HCT116 (cell line): ENCODE measurements at regions not wholly inside any gene's neighbourhood (a gene's known extent, or its start where the extent isn't known, plus 50 kb on each side); places are given as distances from the start of the nearest gene placed in this dataset.

ENCODE experiments used
- ATAC-seq: fragments of 200-7000 bp; cut with Tn5 transposase; 2 replicates; pipeline ENCODE4 v1.9.1; 2020; ENCODE audit warnings: mild to moderate bottlenecking, moderate library complexity
- BruUV-seq: library from RNA; stranded (reverse); fragments of 400-500 nt; replicated peaks from 2 replicates; lab custom pipeline; 2021; lab: Mats Ljungman, UMichigan
- CTCF ChIA-PET: fragments of 300-600 bp; sonication (Branson Sonifier 250); formaldehyde crosslinking; loops from one replicate; lab custom pipeline; 2021; ENCODE audit warnings: antibody characterized with exemption; lab: Charles Lee
- POLR2A ChIA-PET: fragments of 300-600, 350-600 bp; sonication (Branson Sonifier 250); formaldehyde crosslinking; loops from one replicate; lab custom pipeline; 2021; ENCODE audit warnings: antibody characterized with exemption; lab: Charles Lee
- RAD21 ChIA-PET, 2 experiments: fragments of 300-600 bp; sonication (Branson Sonifier 250); formaldehyde crosslinking; loops; one replicate each; lab custom pipeline; 2023; ENCODE audit warnings: low total read pairs in 2 of 2; ENCODE audit not compliant: uncharacterized antibody in 2 of 2, unreplicated experiment in 2 of 2, low non-redundant PET in 1 of 2; lab: Charles Lee
- DNase-seq: peaks from one replicate; pipeline ENCODE4 v3.0.0-alpha.2; 2010; ENCODE audit warnings: low read depth, low spot score
- H2AFZ ChIP-seq: fragments of 200-600 bp; shearing (Covaris generic), sonication (generic); 2 replicates; pipeline ENCODE4 v1.6.1; 2017; ENCODE audit warnings: low read depth, mixed run types, mixed read lengths, antibody characterized with exemption, low read length; ENCODE audit not compliant: poor library complexity, severe bottlenecking
- H3K27ac ChIP-seq: 2 replicates; pipeline ENCODE4 v1.5.1; 2012; ENCODE audit warnings: low read depth, low read length
- H3K27me3 ChIP-seq: fragments of 200-600 bp; sonication (generic); 2 replicates; pipeline ENCODE4 v1.6.1; 2016; ENCODE audit warnings: mixed run types, low read length, mixed read lengths; ENCODE audit not compliant: insufficient read depth
- H3K36me3 ChIP-seq, 2 experiments: fragments of 200-500 bp in 1 of 2; fragments of 200-600 bp in 1 of 2; sonication (Bioruptor generic) in 1 of 2; sonication (generic) in 1 of 2; 2 replicates each; pipeline versions ENCODE4 v1.5.1 to v1.6.1; 2014 to 2016; ENCODE audit warnings: low read length in 2 of 2, inconsistent platforms in 1 of 2, mixed read lengths in 1 of 2, mixed run types in 1 of 2; ENCODE audit not compliant: insufficient read depth in 2 of 2, control insufficient read depth in 1 of 2
- H3K4me1 ChIP-seq, 2 experiments: fragments of 200-600 bp in 1 of 2; sonication (generic) in 1 of 2; 2 replicates each; pipeline versions ENCODE4 v1.5.1 to v1.6.1; 2012 to 2017; ENCODE audit warnings: low read length in 2 of 2, inconsistent platforms in 1 of 2, mild to moderate bottlenecking in 1 of 2, mixed read lengths in 1 of 2, mixed run types in 1 of 2, moderate library complexity in 1 of 2; ENCODE audit not compliant: insufficient read depth in 2 of 2, control insufficient read depth in 1 of 2
- H3K4me2 ChIP-seq: fragments of 200-600 bp; sonication (generic); 2 replicates; pipeline ENCODE4 v1.6.1; 2017; ENCODE audit warnings: mixed run types, low read length, mixed read lengths
- H3K4me3 ChIP-seq, 2 experiments: fragments of 200-600 bp in 1 of 2; sonication (generic) in 1 of 2; replicated peaks in 1 of 2; 2 replicates each; pipeline ENCODE4 v1.5.1; 2011 to 2016; ENCODE audit warnings: low read length in 2 of 2, control low read depth in 1 of 2, low read depth in 1 of 2, mild to moderate bottlenecking in 1 of 2, mixed read lengths in 1 of 2, mixed run types in 1 of 2
- H3K79me2 ChIP-seq: fragments of 200-600 bp; sonication (generic); 2 replicates; pipeline ENCODE4 v1.6.1; 2017; ENCODE audit warnings: mild to moderate bottlenecking, mixed run types, low read length, moderate library complexity, mixed read lengths; ENCODE audit not compliant: insufficient read depth
- H3K9ac ChIP-seq: fragments of 200-600 bp; sonication (generic); 2 replicates; pipeline ENCODE4 v1.6.1; 2016; ENCODE audit warnings: low read length, mixed read lengths
- H3K9me2 ChIP-seq: fragments of 200-600 bp; sonication (generic), shearing (Covaris generic); 2 replicates; pipeline ENCODE4 v1.6.1; 2017; ENCODE audit warnings: mixed run types, mild to moderate bottlenecking, moderate library complexity; ENCODE audit not compliant: insufficient read depth
- H3K9me3 ChIP-seq, 2 experiments: fragments of 200-500 bp in 1 of 2; fragments of 200-600 bp in 1 of 2; sonication (Bioruptor generic) in 1 of 2; sonication (generic) in 1 of 2; 2 replicates each; pipeline ENCODE4 v1.6.1; 2014 to 2017; ENCODE audit warnings: low read length in 2 of 2, mixed read lengths in 2 of 2, inconsistent platforms in 1 of 2, low read depth in 1 of 2, mild to moderate bottlenecking in 1 of 2, mixed run types in 1 of 2, moderate library complexity in 1 of 2; ENCODE audit not compliant: control insufficient read depth in 1 of 2, insufficient read depth in 1 of 2
- H4K20me1 ChIP-seq: fragments of 200-600 bp; sonication (generic), shearing (Covaris generic); 2 replicates; pipeline ENCODE4 v1.6.1; 2017; ENCODE audit warnings: mixed run types, mild to moderate bottlenecking, moderate library complexity; ENCODE audit not compliant: insufficient read depth
- FOSL1 ChIP-seq: IDR thresholded peaks from 2 replicates; pipeline ENCODE4 v1.6.1; 2012; ENCODE audit warnings: low read depth
- SP1 ChIP-seq: IDR thresholded peaks from 2 replicates; pipeline ENCODE4 v1.6.1; 2012; ENCODE audit warnings: low read depth
- YY1 ChIP-seq: IDR thresholded peaks from 2 replicates; pipeline ENCODE4 v1.6.1; 2011; ENCODE audit warnings: low read length, low read depth, moderate library complexity, mild to moderate bottlenecking; ENCODE audit not compliant: insufficient replicate concordance; ENCODE audit errors: extremely low read depth
- ZNF274 ChIP-seq: fragments of 200-500 bp; sonication (Bioruptor generic); IDR thresholded peaks from 2 replicates; pipeline ENCODE4 v1.6.1; 2014; ENCODE audit warnings: mild to moderate bottlenecking, low read depth, low read length, inconsistent platforms
- intact Hi-C: fragments of 100-400 bp; cut with micrococcal nuclease; formaldehyde crosslinking; loops from 2 replicates; pipeline ENCODE4 v1.10.0; 2022
- TF ChIP-seq, protein P1 (sequence below), 3 experiments: fragments of 200-600 bp in 1 of 3; sonication (generic) in 1 of 3; IDR thresholded peaks in 2 of 3; conservative IDR thresholded peaks in 1 of 3; 2 replicates each; pipeline ENCODE4 v1.5.1; 2012 to 2017; ENCODE audit warnings: low read depth in 2 of 3, low read length in 2 of 3, antibody characterized with exemption in 1 of 3, borderline replicate concordance in 1 of 3, control low read depth in 1 of 3, mild to moderate bottlenecking in 1 of 3, mixed read lengths in 1 of 3, mixed run types in 1 of 3, moderate library complexity in 1 of 3; ENCODE audit not compliant: insufficient read depth in 1 of 3
- TF ChIP-seq, protein P2 (sequence below): IDR thresholded peaks from 2 replicates; pipeline ENCODE4 v1.6.1; 2012; ENCODE audit warnings: low read depth

DNA sequence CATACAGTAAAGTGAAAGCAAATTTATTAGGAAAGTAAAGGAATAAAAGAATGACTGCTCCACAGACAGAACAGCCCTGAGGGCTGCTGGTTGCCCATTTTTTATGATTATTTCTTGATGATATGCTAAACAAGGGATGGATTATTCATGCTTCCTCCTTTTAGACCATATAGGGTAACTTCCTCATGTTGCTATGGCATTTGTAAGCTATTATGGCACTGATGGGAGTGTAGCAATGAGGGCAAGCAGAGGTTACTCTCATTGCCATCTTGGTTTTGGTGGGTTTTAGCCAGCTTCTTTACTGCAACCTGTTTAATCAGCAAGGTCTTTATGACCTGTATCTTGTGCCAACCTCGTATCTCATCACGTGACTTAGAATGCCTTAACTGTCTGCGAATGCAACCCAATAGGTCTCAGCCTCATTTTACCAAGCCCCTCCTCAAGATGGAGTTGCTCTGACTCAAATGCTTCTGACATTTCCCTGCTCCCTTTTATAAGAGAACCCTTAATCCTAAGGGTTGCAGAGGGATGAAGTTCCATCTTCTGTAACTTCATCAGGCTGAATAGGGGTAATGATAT, 280.1 kb upstream of the RGS17 start:
- BruUV-seq = no TSS peak
- DNase-seq (no peak), ATAC-seq (no peak)
- TF ChIP-seq ZNF274 = no peak
- no peak for TF ChIP-seq YY1
- no peak for TF ChIP-seq FOSL1
- TF ChIP-seq, protein P1, sequence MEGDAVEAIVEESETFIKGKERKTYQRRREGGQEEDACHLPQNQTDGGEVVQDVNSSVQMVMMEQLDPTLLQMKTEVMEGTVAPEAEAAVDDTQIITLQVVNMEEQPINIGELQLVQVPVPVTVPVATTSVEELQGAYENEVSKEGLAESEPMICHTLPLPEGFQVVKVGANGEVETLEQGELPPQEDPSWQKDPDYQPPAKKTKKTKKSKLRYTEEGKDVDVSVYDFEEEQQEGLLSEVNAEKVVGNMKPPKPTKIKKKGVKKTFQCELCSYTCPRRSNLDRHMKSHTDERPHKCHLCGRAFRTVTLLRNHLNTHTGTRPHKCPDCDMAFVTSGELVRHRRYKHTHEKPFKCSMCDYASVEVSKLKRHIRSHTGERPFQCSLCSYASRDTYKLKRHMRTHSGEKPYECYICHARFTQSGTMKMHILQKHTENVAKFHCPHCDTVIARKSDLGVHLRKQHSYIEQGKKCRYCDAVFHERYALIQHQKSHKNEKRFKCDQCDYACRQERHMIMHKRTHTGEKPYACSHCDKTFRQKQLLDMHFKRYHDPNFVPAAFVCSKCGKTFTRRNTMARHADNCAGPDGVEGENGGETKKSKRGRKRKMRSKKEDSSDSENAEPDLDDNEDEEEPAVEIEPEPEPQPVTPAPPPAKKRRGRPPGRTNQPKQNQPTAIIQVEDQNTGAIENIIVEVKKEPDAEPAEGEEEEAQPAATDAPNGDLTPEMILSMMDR (IDR thresholded peaks at IDR 0.05 in 2 of 3, conservative IDR thresholded peaks at IDR 0.05 in 1 of 3; ENCODE audit: borderline replicate concordance in 1 of 3, insufficient read depth in 1 of 3, low read depth in 2 of 3, low read length in 2 of 3) = no peak
- no peak for TF ChIP-seq SP1
- TF ChIP-seq, protein P2, sequence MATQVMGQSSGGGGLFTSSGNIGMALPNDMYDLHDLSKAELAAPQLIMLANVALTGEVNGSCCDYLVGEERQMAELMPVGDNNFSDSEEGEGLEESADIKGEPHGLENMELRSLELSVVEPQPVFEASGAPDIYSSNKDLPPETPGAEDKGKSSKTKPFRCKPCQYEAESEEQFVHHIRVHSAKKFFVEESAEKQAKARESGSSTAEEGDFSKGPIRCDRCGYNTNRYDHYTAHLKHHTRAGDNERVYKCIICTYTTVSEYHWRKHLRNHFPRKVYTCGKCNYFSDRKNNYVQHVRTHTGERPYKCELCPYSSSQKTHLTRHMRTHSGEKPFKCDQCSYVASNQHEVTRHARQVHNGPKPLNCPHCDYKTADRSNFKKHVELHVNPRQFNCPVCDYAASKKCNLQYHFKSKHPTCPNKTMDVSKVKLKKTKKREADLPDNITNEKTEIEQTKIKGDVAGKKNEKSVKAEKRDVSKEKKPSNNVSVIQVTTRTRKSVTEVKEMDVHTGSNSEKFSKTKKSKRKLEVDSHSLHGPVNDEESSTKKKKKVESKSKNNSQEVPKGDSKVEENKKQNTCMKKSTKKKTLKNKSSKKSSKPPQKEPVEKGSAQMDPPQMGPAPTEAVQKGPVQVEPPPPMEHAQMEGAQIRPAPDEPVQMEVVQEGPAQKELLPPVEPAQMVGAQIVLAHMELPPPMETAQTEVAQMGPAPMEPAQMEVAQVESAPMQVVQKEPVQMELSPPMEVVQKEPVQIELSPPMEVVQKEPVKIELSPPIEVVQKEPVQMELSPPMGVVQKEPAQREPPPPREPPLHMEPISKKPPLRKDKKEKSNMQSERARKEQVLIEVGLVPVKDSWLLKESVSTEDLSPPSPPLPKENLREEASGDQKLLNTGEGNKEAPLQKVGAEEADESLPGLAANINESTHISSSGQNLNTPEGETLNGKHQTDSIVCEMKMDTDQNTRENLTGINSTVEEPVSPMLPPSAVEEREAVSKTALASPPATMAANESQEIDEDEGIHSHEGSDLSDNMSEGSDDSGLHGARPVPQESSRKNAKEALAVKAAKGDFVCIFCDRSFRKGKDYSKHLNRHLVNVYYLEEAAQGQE = no peak
- ChIA-PET CTCF (no interaction called here), RAD21 (no interaction called here), POLR2A (no interaction called here)
- Histone ChIP-seq H3K4me2 (no peak overlapping the region), H2AFZ (no peak overlapping the region), H3K9ac (no peak overlapping the region), H3K4me1 (no peaks in the 10 kb centered on the region), H3K27ac (no peak overlapping the region), H3K4me3 (no peak overlapping the region), H3K27me3 (peaks cover 2% of the 10 kb centered on the region; the same call in 1 of the 2 replicates), H3K9me3 (no peaks in the 10 kb centered on the region), H3K36me3 (no peaks in the 10 kb centered on the region), H3K9me2 (no peaks in the 10 kb centered on the region), H3K79me2 (no peaks in the 10 kb centered on the region), H4K20me1 (no peaks in the 10 kb centered on the region; the same call in 1 of the 2 replicates)
- intact Hi-C loops = no loop called here
